NCI-H510A treated with DMSO at 0.1 percent for 48 hours (cell line): ENCODE measurements at regions not wholly inside any gene's neighbourhood (a gene's known extent, or its start where the extent isn't known, plus 50 kb on each side); places are given as distances from the start of the nearest gene placed in this dataset.

ENCODE experiments used
- DNase-seq: peaks from one replicate; lab custom pipeline; 2025; lab: John Stamatoyannopoulos, UW

DNA sequence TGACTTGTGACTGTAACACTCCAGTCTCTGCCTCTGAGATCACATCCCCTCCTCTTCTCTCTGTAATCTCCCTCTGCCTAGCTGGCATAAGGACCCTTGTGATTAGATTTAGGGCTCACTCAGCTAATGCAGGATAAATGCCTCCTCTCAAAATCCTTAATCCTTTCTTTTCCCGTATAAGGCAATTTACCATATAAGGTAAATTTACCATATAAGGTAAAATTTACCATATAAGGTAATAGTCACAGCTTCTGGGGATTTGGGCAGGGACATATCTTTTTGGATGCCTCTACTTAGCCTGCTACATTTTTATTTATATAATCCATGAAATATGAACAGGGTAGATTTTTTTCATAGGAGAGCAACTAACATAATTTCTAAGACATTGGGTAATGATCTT is 318.0 kb upstream of the PUM3 start:
- no peak for DNase-seq

DNA sequence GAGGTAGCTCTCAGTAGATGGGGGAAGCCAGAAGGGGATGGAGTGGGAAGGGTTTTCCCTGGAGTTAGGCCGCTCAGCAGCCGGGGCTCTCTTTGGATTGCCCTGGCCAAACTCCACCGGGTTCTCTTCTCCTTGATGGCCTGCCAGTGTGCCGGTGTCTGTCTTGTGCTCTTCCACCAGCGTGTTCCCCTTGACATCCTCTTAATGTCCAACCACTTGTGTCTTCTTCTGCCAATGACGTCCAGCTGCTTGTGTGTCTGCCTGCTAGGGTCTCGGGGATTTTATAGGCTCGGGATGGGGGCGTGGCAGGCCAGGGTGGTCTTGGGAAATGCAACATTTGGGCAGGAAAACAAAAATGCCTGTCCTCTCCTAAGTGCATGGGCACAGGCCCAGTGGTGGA is 313.1 kb upstream of the PUM3 start:
- no peak for DNase-seq

DNA sequence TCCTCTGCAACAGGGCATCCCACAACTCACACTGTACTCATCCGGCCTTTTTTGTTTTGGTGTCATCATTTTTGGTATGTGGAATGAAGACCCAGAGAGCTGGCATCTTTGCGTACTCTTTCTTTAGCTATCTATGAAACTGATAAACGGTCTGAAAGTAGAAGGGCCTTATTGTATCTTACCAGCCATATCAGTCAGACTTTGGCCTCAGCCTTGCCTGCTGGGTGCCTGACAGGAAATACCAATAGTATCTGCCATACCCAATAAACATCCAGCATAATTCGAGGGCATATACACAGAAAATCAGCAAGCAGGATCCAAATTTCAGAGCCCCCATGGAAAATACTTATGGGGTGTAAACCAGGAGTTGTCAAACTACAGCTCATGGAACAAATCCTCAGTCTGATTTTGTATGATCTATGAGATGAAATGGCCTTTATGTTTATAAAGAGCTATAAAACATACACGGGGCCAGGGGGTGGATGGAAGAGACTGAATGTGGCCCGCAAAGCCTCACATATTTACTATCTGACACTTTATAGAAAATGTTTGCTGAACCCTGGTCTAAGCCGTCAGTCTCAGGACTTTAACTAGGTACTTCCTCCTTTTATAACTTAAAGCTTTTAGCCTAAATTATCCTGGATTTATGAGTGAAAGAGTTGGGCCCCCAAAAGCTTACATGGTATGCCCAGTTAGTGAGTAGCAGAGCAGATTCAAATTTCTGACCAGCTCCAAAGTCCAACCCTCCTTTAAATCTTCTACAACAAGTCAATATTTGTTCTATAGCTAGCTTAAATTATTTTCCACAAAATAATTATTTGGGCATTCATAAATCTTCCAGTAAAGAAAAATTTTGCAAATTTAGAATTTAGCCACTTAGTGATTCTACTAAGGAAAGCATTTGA is 308.0 kb upstream of the PUM3 start:
- DNase-seq: no peak

DNA sequence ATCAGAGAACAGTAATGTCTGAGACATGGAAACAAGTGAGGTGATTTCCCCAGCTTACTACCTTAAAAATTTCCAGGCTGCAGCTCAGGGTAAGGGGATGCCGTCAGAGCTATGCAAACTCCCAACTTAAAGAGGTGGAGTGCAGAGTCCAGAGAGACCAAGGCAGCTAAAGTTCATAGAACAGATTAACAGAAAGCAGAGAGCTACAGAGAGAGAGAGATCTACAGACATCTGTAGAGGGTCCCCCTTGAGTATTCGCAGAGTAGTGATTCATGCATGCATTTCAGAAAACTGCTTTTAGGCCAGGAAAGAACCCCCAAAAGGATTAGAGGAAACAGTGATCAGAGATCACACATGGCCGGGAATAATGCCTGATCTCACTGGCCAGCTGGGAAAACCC is 306.2 kb upstream of the PUM3 start:
- DNase-seq: no peak

DNA sequence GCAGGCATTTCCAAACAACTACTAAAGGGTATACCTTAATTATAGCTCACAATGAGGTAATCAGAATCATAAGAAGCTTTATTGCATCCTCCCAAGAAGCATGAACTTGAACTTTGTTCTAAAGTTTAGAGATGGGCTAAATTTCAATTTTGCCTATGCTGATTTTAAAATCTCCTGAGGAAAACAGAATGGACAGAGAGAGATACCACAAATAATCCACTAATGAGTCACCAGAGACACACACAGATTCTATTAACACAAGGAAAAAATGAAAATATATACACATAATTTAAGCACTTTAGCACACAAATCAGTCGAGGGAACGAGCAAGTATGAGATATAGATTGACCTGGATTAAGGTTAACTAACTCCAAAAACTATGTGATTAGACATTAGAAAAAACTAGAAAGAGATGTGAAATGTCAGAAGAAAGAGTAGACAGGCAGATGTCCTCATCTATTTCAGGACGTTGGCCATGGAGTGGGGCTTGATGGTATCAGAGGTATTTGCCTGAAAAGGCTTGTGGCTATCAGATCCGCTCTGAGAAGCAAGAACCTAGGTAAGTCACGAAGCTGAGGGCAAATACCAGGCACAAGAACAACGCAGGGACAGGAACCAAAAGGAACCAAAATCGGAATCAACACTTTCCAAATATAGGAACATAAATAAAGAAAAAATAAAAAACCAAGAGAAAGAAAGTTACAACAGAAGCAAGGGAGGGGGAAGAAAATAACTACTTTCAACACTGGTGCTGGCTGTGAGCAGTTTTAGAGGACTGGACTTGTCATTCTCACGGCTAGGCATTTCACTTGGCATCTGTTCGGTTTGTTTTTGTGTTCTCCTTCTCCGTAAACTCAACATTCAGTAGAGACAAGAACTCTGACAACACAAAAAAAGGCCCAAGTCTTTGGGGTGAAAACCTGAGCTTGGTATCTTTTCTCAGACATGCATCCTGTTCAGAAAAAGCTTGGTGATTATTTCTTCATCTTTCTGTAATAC is 294.6 kb upstream of the PUM3 start:
- DNase-seq: no peak

DNA sequence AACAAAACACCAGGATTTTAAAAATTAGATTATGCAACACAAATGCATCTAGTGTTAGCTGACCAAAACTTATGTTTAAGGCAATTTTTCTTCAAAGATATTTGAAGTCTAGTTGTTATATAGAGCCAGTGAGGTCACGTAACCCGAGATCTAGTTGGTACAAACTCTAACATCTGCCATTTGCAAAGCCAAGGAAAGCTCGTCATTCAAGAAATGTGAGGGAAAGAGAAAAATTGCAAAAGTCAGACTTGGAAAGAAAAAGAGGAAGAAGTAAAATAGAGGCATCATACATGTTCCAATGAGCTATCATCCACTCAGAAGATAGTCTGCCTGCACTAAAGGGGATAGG is 293.4 kb upstream of the PUM3 start:
- DNase-seq: no peak

DNA sequence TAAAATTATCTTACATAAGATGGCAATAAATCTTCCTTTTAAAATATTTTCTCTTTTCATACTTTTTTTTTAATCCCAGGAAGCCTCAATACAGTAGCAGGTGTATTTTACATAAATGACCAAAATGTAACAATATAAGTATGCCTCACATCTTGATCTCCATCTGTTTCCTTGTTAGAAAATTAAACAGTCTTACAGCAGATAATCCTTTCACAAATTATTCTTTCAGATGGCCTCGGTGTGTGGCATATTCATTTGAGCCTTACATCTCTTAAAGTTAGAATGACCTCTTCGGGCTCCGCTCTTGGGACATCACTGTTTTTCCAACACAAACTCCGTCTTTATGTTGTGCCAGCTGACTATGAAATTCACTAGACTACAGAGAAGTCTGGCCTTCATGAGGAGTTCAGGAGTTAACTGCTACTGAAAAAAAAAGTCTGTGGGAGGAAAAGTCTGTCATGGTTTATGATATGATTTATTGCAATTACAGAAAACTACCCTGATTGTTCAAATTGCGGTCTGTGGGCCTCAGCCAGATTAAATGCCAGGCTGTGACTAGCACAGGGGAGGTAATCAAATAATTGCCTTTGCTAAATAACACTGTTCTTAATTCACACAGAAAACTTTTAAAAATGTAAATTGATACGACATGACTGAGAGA is 292.9 kb upstream of the PUM3 start:
- no peak for DNase-seq

DNA sequence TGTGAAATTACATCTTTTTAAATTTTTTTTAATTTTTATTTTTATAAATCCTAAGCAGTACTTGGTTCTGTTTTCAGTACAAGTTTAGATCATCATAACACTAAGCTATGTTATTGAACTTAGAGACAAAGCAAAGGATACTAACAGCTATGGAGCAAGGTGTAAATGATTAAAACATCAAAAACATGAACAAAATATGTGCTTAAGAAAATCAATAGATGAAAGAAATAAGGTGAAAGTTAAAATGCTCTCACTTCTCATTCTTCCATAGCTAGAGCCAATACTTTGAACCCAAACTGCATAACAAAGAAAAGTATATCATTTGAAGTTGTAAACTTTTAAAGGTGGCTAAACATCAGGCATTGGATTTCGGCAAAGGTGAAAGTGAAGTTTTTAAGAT is 292.3 kb upstream of the PUM3 start:
- DNase-seq: no peak

DNA sequence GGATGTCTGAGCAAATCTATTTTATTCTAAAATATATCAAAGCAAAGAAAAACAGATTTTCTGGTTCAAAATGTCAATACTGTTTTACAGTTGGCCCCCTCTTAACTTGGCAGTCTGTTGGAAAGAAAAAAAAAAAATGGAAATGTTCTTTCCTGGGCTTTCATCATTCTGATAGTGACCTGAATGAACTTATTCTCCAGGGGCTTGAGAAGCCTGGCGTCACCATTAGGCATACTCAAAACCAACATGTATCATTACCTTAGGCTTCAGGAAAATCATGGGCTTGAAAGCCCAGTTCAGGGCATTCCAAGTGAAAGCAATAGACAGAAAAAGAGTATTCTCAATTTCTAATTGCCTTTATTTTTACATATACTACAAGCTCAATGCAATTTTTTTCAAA is 283.7 kb upstream of the PUM3 start:
- no peak for DNase-seq

DNA sequence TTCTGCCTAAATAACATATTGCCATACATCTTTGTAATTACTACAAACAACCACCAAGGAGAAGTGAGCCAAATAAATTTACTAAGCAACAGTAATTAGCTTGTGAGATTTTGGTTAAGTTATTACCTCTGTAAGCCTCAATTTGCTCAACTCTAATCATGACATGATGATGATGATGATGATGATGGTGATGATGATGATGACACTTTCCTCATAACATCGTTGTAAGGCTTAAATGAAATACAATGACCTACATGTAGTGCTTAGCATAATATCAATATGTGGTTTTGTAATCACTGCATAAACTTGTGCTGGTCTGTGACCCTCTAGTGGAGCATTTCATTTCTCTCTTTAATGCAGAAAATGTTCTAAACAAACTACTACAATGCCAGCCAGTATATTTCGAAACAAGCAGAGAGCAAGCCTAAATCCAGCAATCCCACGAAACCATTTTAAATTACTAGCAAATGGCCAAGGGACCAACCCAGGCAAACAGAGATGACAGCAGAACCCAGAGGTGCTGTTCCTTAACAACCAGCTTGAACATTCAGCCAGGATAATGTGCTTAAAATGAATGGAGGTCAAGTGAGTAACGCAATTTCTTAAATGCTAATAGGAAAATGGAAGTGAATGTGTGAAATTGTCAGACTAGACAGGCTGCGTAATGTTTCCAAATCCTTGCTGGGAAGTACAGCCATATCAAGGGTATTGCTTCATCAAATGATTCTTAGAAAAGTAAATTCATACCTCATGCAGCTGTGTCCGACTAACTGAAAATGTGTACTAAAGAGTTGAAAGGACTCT is 281.9 kb upstream of the PUM3 start:
- DNase-seq: no peak

DNA sequence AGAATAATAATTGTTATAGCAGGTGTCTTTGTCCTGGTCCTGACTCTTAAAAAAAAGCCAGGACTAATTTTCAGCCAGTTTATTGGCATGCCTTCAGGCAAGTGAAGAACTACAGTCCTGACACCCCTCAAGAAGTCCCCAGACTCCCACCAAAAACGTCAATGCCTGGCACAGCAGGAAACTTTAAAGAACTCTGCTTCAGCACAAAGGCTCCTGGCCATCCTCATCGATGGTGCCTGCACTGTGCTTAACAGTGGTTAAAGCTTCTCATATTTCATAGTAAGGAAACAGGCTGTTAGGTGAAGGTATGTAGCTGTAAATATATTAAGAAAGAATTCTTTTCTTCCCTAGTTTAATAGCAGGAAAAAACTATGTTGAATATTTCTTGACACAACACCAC is 280.1 kb upstream of the PUM3 start:
- DNase-seq: peak; percentile 18

DNA sequence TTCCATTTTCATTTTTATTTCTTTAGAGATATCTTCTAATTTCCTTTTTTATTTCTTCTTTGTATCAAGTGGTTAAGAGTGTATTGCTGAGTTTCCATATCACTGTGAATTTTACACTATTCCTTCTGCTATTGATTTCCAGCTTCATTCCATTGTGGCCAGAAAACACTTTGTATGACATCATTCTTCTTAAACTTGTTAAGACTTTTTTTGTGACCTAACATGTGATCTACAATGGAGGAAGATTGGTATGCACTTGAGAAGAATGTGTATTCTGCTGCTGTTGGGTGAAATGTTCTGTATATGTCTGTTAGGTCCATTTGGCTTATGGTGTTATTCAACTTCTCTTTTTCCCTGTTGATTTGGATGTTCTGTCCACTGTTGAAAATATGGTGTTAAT is 274.2 kb upstream of the PUM3 start:
- no peak for DNase-seq

DNA sequence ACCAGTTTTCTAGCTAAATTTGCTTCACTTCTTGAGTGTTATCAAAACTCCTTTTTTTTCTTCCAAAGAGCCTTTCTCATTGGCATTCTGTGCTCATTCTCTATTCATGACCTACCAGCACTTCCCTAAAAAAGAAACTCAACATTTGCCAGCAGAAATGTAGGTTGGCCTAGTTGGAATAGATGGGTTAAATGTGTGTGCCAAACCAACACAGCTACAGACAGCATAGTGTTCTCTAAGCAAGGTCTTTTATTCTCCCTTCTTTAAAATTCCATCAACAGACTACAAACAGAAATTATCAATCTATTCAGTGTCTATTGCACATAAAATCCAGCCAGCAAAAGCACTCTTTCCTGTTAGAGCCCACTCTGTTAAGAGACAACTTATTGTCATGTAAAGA is 255.8 kb upstream of the PUM3 start:
- DNase-seq: no peak

DNA sequence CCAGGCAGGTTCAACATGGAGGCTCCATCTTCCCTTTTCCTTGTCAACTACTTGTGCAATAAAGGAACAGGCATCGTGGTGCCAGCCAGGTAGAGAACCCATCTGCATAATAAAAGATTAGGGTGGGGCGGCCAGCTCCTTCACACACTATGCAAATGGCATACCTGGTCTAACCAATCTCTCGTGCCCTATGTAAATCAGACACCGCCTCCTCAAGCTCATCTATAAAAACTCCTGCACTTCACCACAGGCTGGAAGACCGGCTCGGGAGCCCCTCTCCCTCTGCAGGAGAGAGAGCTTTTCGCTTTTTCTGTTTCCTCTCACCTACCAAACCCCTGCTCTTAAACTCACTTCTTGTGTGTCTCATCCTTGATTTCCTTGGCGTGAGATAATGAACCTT is 244.3 kb upstream of the PUM3 start:
- DNase-seq: peak; percentile 4

DNA sequence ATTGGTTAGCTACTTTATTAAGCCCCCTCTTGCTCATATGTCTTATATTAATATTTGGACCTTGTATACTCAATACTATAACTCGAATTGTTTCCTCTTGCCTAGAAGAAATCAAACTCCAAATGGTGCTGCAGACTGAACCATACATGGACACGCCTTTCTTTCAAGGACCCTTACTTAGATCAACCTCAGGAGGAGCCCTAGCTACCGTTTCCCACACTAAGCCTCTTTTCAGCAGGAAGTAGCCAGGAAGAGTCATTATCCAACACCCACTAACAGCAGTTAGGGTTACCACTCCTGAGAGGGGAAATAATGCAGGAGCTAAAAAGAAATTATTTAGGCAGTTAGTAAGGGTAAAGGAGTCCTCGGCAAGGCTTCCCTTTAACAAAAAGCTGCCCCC is 243.8 kb upstream of the PUM3 start:
- DNase-seq: no peak

DNA sequence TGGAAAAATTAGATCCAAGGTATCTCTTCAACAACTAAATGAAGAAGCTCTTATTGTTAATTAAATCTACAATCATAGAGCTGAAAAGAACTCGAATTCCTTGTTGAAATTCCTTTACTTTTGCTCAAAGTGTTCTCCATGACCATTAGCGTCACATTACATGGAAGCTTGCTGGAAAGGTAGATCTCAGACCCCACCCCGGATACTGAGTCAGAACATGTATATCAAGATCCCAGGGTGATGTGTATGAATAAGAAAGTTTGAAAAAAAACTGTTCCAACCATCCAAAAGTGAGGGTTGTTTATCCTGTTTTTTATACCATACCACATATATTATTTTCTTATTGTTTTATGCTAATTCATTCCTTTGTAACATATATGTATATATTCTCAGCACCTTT is 237.1 kb upstream of the PUM3 start:
- no peak for DNase-seq

DNA sequence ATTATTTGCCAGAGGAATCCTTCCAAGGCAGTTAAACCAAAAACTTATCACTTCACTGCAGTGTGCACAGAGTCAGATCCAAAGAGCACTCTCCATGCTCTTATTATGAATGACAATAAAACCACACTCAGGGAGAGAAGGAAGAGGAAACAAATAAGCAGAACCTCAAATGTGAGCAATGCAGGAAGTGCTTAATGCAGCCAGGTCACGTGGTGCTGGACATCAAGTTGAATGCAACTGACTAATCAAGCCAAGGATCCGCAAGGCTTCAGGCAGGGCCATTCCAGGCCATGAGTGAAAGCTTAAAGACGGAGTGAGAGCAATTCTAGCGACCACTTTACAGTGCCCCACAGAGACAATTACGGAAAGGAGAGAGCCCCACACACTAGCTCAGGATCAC is 230.4 kb upstream of the PUM3 start:
- DNase-seq: no peak

DNA sequence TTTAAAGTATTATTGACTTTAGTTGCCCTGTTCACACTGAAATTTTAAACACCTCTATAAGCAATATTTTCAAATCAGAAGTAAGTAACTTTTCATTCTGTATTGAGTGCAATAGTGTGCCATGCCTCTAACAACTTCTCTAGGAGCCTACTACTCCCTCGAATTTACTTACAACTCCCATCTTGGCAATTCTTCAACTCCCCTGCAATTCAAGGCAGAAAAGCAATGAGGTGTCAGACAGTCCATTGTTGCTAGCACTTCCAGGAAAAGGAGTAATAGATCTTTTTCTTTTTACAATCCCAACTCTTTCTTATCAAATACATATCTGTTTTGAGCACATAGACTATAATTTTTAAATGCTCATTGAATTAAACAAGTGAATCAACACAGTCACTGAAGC is 222.7 kb upstream of the PUM3 start:
- DNase-seq: no peak

DNA sequence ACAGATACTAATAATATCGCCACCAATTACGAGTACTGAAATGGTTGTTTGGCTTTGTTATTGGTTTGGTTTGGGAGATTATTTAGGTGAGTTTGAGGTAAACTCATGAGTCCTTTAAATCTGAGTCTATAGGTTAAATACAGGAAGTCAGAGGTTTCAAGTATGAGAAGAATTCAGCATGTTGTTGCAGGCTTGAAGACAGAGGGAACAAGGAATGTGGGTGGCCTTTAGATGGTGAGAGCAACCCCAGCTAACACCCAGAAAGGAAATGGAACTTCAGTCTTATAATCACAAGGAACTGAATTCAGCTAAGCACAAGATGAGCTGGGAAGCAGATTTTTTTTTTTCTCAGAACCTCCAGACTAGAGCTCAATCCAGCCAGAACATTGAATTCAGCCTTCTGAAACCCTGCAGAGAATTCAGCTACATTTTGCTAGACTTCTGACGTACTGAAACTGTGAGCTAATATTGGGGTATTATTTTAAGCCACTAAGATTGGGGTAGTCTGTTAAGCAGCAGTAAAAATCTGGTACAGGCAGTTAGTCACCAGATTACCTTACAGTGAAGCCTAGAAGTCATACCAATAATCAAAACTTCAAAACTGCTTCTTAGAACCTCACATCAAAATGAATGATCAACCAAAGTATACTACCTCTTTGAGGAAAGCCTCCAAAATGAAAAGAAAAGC is 216.0 kb upstream of the PUM3 start:
- no peak for DNase-seq

DNA sequence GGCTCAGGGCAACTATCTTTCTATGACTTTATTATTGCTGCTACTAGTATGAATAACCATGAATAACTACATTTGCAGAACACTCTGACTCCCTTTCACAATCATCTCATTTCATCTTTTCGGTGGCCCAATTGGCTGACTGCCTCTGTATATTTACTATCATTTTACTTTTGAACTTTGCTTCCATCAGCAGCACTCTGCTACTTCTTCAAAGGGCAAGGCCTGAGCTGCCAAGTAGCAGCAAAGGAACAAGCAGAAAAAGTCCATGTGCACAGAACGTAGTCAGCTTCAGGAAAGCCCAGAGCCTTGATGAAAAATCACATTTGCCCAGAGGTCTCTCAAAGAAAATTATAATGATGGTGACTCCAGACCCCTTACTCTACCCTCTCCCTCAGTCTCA is 214.5 kb upstream of the PUM3 start:
- DNase-seq: no peak

DNA sequence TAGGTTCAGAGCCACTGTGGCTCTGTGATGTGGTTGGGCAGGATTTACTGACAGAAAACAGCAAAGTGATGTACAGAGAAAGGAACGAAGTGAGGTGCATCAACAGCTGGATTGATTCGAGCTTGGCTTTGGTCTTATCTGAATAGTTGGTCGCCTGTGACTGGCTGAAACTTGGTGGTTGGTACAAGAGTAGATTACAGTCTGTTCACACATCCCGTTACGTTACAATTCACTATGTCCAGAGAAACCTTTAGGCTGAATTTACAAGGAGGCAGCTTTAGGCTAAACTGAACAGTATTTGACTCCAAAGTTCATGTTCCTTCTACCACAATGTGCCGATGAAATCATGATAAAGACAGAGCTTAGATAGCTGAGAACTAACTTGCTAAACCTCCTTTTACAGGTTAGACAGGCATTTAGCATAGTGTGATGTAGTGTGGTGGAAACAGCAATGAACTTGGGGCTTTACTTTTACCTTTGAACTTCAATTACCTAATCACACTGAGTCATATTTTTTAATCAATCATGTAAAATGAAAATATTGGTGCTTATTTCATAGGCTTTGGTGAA is 210.2 kb upstream of the PUM3 start:
- DNase-seq: no peak
